ENCODE measurements at regions not wholly inside any gene's neighbourhood (a gene's known extent, or its start where the extent isn't known, plus 50 kb on each side); places are given as distances from the start of the nearest gene placed in this dataset.

DNA sequence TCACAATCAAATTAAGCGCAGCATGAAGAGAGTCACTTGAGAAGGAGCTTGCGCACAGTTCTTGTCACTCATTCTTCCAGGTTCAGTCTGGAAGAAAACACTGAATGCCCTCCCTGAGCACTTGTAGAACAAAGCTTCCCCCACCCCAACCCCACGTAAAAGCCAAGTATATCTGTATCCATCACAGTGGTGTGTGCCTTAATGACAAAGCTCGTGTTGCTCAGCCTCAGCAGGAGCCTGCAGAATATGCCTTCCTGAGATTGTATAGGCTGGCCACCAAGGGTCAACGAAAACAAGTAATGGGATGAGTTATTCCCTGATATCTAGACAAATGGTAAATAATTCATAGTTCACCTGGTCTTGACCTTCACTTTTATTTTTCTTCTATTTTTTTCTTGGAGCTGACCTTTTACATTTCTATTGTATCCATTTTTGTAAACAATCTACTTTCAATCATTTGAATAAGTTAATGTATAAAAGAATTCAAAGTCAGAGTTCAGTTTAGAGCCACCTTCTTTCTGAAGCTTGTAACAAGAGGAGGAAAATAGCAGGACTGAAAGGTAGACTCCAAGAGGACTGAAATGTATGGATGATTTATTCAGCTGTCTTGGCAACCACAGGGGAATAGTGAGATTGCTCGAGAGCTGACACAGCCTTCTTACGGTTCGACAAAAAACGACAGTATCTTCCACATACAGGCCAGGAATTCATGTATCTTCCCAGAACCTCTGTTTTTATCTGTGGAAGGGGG is 405.5 kb upstream of the TPM1 start:
- no peak overlapping the region for H3K4me2 ChIP-seq (ENCODE audit: extremely low read depth, insufficient read depth, low read length)
- H4K20me1 ChIP-seq (ENCODE audit: control insufficient read depth, extremely low read depth, insufficient read depth, low read length): no peaks in the 10 kb centered on the region
- no peaks in the 10 kb centered on the region for H3K27me3 ChIP-seq (ENCODE audit: control insufficient read depth, insufficient read depth, low read length)

DNA sequence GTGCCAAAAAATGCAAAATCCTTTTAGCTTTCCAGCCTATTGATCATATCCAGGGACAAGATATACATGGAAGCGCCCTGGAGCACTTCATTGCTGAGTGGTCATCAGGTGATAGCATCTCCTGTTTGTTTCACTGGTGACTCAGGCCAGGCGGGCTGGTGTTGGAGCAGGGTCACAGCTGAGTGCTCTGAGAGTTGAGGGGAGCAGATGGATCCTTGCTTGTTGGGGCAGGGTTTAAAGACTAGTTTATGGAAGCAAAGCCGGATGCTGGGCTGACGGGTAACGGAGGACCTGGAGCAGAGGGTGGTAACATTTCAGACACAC is 405.0 kb upstream of the TPM1 start:
- Histone ChIP-seq H3K79me2 (ENCODE audit: control insufficient read depth, insufficient read depth, low read length) (no peaks in the 10 kb centered on the region), H3K36me3 (ENCODE audit: control insufficient read depth, insufficient read depth, low read length) (no peaks in the 10 kb centered on the region), H4K20me1 (ENCODE audit: control insufficient read depth, extremely low read depth, insufficient read depth, low read length) (no peaks in the 10 kb centered on the region), H3K27ac (ENCODE audit: insufficient read depth, low read length) (no peak overlapping the region), H3K9ac (ENCODE audit: insufficient read depth, low read length) (no peak overlapping the region), H3K4me2 (ENCODE audit: extremely low read depth, insufficient read depth, low read length) (no peak overlapping the region), H3K4me3 (replicated peaks in 1 of 4; ENCODE audit: control extremely low read depth in 1 of 4, insufficient read depth in 1 of 4, low read depth in 3 of 4, low read length in 4 of 4) (no peak overlapping the region), H3K4me1 (ENCODE audit: control insufficient read depth, extremely low read depth, insufficient read depth, low read length) (no peaks in the 10 kb centered on the region), H2AFZ (ENCODE audit: low read length) (no peak overlapping the region), H3K9me3 (ENCODE audit: control insufficient read depth, insufficient read depth, low read depth, low read length) (no peaks in the 10 kb centered on the region), H3K27me3 (ENCODE audit: control insufficient read depth, insufficient read depth, low read length) (no peaks in the 10 kb centered on the region)
- DNase-seq (ENCODE audit: low read depth in 2 of 2): peak in 1 of 2 donors; percentile 24
- TF ChIP-seq, protein P1, sequence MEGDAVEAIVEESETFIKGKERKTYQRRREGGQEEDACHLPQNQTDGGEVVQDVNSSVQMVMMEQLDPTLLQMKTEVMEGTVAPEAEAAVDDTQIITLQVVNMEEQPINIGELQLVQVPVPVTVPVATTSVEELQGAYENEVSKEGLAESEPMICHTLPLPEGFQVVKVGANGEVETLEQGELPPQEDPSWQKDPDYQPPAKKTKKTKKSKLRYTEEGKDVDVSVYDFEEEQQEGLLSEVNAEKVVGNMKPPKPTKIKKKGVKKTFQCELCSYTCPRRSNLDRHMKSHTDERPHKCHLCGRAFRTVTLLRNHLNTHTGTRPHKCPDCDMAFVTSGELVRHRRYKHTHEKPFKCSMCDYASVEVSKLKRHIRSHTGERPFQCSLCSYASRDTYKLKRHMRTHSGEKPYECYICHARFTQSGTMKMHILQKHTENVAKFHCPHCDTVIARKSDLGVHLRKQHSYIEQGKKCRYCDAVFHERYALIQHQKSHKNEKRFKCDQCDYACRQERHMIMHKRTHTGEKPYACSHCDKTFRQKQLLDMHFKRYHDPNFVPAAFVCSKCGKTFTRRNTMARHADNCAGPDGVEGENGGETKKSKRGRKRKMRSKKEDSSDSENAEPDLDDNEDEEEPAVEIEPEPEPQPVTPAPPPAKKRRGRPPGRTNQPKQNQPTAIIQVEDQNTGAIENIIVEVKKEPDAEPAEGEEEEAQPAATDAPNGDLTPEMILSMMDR (conservative IDR thresholded peaks at IDR 0.05 in 1 of 2, IDR thresholded peaks at IDR 0.05 in 1 of 2; ENCODE audit: low read depth in 1 of 2, low read length in 2 of 2): no peak
- no peak for TF ChIP-seq EZH2 (IDR thresholded peaks at IDR 0.05; ENCODE audit: low read length, missing control alignments)

More for the DNA sequence above, 405.5 kb upstream of the TPM1 start:
- Histone ChIP-seq H3K79me2 (ENCODE audit: control insufficient read depth, insufficient read depth, low read length) (no peaks in the 10 kb centered on the region), H3K9ac (ENCODE audit: insufficient read depth, low read length) (no peak overlapping the region), H3K27ac (ENCODE audit: insufficient read depth, low read length) (no peak overlapping the region), H3K4me3 (replicated peaks in 1 of 4; ENCODE audit: control extremely low read depth in 1 of 4, insufficient read depth in 1 of 4, low read depth in 3 of 4, low read length in 4 of 4) (no peak overlapping the region), H3K9me3 (ENCODE audit: control insufficient read depth, insufficient read depth, low read depth, low read length) (no peaks in the 10 kb centered on the region), H3K36me3 (ENCODE audit: control insufficient read depth, insufficient read depth, low read length) (no peaks in the 10 kb centered on the region), H3K4me1 (ENCODE audit: control insufficient read depth, extremely low read depth, insufficient read depth, low read length) (no peaks in the 10 kb centered on the region), H2AFZ (ENCODE audit: low read length) (no peak overlapping the region)
- peak in 1 of 2 donors; percentile 23 for DNase-seq (ENCODE audit: low read depth in 2 of 2)
- TF ChIP-seq, protein P1 (conservative IDR thresholded peaks at IDR 0.05 in 1 of 2, IDR thresholded peaks at IDR 0.05 in 1 of 2; ENCODE audit: low read depth in 1 of 2, low read length in 2 of 2): no peak
- TF ChIP-seq EZH2 (IDR thresholded peaks at IDR 0.05; ENCODE audit: low read length, missing control alignments): no peak

DNA sequence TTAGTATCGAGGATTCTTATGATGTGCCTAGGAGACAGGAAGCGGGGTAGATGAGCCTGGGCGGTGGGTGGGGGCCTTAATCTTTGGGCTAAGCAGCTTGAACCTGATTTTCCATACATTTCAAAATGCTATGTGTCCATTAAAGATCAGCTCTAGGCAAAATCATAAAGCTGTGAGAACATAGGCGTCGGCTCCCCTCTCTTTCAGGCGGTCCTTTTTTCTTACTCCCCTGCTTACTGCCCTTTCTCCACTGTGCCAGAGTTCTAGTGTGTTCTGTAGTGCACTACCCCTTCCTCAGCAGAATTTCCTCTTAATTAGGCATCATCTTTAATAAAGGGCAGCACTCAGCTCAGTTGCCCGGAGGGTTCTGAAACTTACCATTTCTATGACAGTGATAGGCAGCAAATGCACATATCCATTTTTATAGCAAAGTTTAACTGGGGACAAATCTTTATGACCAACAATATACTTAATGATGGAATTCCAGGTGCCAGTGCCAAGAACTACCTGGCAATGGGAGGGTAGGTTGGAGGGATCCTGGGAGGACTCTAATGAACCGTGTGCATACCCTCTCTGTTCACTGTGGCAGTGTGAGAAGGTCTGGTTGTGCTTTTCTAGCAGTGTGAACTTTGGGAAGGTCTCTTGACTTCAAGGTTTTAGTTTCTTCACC is 404.5 kb upstream of the TPM1 start:
- no peak overlapping the region for H3K27ac ChIP-seq (ENCODE audit: insufficient read depth, low read length)
- no peaks in the 10 kb centered on the region for H4K20me1 ChIP-seq (ENCODE audit: control insufficient read depth, extremely low read depth, insufficient read depth, low read length)
- H3K36me3 ChIP-seq (ENCODE audit: control insufficient read depth, insufficient read depth, low read length): no peaks in the 10 kb centered on the region
- H3K27me3 ChIP-seq (ENCODE audit: control insufficient read depth, insufficient read depth, low read length): no peaks in the 10 kb centered on the region
- DNase-seq (ENCODE audit: low read depth in 2 of 2): no peak
- no peak overlapping the region for H3K9ac ChIP-seq (ENCODE audit: insufficient read depth, low read length)
- TF ChIP-seq EZH2 (IDR thresholded peaks at IDR 0.05; ENCODE audit: low read length, missing control alignments): no peak
- TF ChIP-seq, protein P1 (conservative IDR thresholded peaks at IDR 0.05 in 1 of 2, IDR thresholded peaks at IDR 0.05 in 1 of 2; ENCODE audit: low read depth in 1 of 2, low read length in 2 of 2): no peak
- no peaks in the 10 kb centered on the region for H3K4me1 ChIP-seq (ENCODE audit: control insufficient read depth, extremely low read depth, insufficient read depth, low read length)
- H2AFZ ChIP-seq (ENCODE audit: low read length): no peak overlapping the region
- no peaks in the 10 kb centered on the region for H3K9me3 ChIP-seq (ENCODE audit: control insufficient read depth, insufficient read depth, low read depth, low read length)
- H3K4me3 ChIP-seq (replicated peaks in 1 of 4; ENCODE audit: control extremely low read depth in 1 of 4, insufficient read depth in 1 of 4, low read depth in 3 of 4, low read length in 4 of 4): no peak overlapping the region
- no peak overlapping the region for H3K4me2 ChIP-seq (ENCODE audit: extremely low read depth, insufficient read depth, low read length)
- no peaks in the 10 kb centered on the region for H3K79me2 ChIP-seq (ENCODE audit: control insufficient read depth, insufficient read depth, low read length)

Measured in fibroblast of lung (primary cell).